Nephron progenitor cell (in vitro differentiated cells): ENCODE measurements at regions not wholly inside any gene's neighbourhood (a gene's known extent, or its start where the extent isn't known, plus 50 kb on each side); places are given as distances from the start of the nearest gene placed in this dataset.

Source experiments
- DNase-seq: peaks from one replicate; pipeline ENCODE4 v3.0.0; 2021
- H3K27ac Mint-ChIP-seq: 2 replicates; pipeline ENCODE4 v1.8.0; 2021; ENCODE audit warnings: mild to moderate bottlenecking, moderate library complexity, mixed read lengths
- H3K27me3 Mint-ChIP-seq: 2 replicates; pipeline ENCODE4 v1.8.0; 2021; ENCODE audit warnings: mild to moderate bottlenecking, low read depth, mixed read lengths; ENCODE audit not compliant: poor library complexity
- H3K36me3 Mint-ChIP-seq: 2 replicates; pipeline ENCODE4 v1.8.0; 2021; ENCODE audit warnings: low read depth, mixed read lengths
- H3K4me1 Mint-ChIP-seq: 2 replicates; pipeline ENCODE4 v1.8.0; 2021; ENCODE audit warnings: mixed read lengths
- H3K4me3 Mint-ChIP-seq: 2 replicates; pipeline ENCODE4 v1.8.0; 2021; ENCODE audit warnings: mild to moderate bottlenecking, moderate library complexity, mixed read lengths
- H3K9me3 Mint-ChIP-seq: 2 replicates; pipeline ENCODE4 v1.8.0; 2021; ENCODE audit warnings: mild to moderate bottlenecking, moderate library complexity, mixed read lengths
- TF ChIP-seq, protein P1 (sequence below): fragments of 200-600 bp; sonication (generic); IDR thresholded peaks from 2 replicates; pipeline ENCODE4 v1.5.0; 2021; ENCODE audit warnings: antibody characterized with exemption

DNA sequence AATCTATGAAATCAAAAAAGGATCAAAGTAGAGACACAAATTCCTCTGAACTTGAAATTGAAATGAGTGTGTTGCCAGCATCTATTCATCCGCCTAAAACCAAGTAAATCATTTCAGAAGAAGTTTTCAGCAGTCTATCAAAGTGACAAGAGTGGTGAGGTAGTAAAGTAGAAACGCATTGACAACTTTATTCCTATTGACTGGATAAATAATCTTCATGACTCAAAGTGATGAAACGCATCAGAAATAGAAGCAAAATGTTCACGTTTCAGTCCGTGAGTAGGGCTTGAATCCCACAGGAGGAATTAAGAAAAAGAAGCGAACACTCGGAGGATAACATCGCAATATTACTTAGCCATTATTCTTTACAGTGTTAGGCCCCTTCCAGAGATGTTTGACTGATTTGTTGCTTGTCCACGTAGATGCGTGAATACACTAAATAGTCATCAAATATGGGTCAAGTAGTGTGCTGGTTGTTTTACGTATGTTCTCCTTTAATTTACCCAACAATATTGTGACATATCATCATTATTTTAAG, 314.4 kb downstream of the PLK2 start:
- TF ChIP-seq, protein P1, sequence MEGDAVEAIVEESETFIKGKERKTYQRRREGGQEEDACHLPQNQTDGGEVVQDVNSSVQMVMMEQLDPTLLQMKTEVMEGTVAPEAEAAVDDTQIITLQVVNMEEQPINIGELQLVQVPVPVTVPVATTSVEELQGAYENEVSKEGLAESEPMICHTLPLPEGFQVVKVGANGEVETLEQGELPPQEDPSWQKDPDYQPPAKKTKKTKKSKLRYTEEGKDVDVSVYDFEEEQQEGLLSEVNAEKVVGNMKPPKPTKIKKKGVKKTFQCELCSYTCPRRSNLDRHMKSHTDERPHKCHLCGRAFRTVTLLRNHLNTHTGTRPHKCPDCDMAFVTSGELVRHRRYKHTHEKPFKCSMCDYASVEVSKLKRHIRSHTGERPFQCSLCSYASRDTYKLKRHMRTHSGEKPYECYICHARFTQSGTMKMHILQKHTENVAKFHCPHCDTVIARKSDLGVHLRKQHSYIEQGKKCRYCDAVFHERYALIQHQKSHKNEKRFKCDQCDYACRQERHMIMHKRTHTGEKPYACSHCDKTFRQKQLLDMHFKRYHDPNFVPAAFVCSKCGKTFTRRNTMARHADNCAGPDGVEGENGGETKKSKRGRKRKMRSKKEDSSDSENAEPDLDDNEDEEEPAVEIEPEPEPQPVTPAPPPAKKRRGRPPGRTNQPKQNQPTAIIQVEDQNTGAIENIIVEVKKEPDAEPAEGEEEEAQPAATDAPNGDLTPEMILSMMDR = no peak
- H3K4me3 Mint-ChIP-seq = no peak overlapping the region

DNA sequence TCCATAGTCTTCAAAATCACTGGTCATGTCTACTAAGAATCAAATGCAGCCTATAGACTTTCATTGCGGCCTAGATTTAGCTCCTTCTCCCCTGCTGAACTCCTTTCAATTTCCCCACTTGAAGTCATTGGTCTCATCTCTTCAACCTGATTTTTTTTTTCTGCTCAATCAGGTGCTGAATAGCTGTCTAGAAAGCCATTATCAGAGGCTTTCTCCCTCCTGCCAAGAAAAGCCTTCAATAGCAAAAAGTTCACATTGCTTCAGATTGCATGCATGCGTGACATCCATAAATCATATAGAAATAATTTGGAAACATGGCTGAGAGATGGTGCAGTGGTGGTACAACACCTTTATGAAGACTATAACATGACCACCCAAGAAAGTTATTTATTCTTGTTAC, 316.2 kb downstream of the PLK2 start:
- no peaks in the 10 kb centered on the region for H3K36me3 Mint-ChIP-seq
- H3K27ac Mint-ChIP-seq = no peak overlapping the region
- H3K4me3 Mint-ChIP-seq = no peak overlapping the region
- TF ChIP-seq, protein P1 = no peak
- H3K4me1 Mint-ChIP-seq = no peaks in the 10 kb centered on the region
- peaks cover 4% of the 10 kb centered on the region for H3K27me3 Mint-ChIP-seq
- H3K9me3 Mint-ChIP-seq = no peaks in the 10 kb centered on the region
- no peak for DNase-seq

More for the DNA sequence above, 314.4 kb downstream of the PLK2 start:
- Mint-ChIP-seq H3K9me3 (no peaks in the 10 kb centered on the region), H3K27ac (no peak overlapping the region), H3K4me1 (no peaks in the 10 kb centered on the region), H3K27me3 (peaks cover 6% of the 10 kb centered on the region), H3K36me3 (no peaks in the 10 kb centered on the region)
- DNase-seq = no peak

DNA sequence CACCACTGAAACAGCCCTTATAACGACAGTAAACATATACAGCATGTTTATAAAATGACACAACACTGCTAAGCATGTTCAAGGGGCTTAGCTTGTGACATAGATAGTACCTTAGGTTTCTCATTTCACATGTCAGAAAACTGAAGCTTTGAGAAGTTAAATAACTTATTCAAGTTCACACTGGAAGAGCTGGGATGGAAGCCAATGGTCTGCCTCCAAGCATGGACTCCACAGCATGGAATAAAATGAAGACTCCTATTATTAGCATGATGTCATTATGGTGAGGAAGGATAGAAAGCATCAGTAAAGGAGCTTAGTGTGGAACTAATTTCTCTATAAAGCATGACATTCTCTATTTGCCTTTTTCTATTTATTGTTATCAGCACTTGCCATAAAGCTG, 316.7 kb downstream of the PLK2 start:
- Mint-ChIP-seq H3K4me3 (no peak overlapping the region), H3K9me3 (no peaks in the 10 kb centered on the region), H3K27ac (no peak overlapping the region), H3K36me3 (no peaks in the 10 kb centered on the region), H3K4me1 (no peaks in the 10 kb centered on the region), H3K27me3 (peaks cover 2% of the 10 kb centered on the region)
- TF ChIP-seq, protein P1 = no peak
- DNase-seq = no peak

DNA sequence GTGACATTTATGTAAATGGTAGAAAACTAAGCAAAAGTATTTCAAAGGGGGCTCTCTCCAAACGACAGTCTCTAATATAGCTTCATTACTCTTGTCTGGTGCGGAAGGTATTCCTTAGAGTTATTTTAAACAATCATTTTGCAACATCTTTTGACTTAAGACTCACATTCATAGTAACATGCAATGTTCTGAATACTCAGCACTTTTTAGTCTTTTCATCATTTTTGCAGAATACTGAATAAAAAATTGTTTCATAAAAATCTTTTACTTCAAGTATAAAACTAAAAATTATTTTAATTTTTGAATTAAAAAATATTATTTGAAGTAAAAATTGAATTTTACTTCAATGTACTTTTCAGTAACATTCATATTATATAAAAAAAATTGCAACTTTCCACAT, 321.1 kb downstream of the PLK2 start:
- H3K4me3 Mint-ChIP-seq = no peak overlapping the region
- TF ChIP-seq, protein P1 = no peak
- no peaks in the 10 kb centered on the region for H3K4me1 Mint-ChIP-seq
- DNase-seq = no peak
- H3K36me3 Mint-ChIP-seq = no peaks in the 10 kb centered on the region
- no peak overlapping the region for H3K27ac Mint-ChIP-seq
- H3K27me3 Mint-ChIP-seq = no peaks in the 10 kb centered on the region
- no peaks in the 10 kb centered on the region for H3K9me3 Mint-ChIP-seq

DNA sequence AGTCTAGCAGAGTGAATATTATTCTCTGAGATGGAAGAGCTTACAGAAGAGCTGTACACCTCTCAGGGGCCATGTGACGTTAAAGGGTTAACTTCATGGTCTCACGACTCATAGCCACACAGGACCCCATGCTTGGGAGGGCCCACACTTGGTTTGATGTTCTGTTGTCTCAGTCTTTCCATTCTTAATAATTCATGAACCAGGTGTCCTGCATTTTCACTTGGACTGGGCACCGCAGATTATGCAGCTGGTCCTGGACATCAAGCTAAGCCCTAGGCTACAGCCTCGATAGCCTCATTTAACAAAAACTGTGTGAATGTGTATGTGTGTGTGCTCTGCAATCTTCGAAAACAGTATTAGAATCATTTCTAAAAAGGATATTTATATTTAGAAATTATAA, 323.5 kb downstream of the PLK2 start:
- no peaks in the 10 kb centered on the region for H3K9me3 Mint-ChIP-seq
- no peak for DNase-seq
- H3K27me3 Mint-ChIP-seq = no peaks in the 10 kb centered on the region
- H3K4me3 Mint-ChIP-seq = no peak overlapping the region
- H3K36me3 Mint-ChIP-seq = no peaks in the 10 kb centered on the region
- no peaks in the 10 kb centered on the region for H3K4me1 Mint-ChIP-seq
- H3K27ac Mint-ChIP-seq = no peak overlapping the region
- TF ChIP-seq, protein P1 = no peak

DNA sequence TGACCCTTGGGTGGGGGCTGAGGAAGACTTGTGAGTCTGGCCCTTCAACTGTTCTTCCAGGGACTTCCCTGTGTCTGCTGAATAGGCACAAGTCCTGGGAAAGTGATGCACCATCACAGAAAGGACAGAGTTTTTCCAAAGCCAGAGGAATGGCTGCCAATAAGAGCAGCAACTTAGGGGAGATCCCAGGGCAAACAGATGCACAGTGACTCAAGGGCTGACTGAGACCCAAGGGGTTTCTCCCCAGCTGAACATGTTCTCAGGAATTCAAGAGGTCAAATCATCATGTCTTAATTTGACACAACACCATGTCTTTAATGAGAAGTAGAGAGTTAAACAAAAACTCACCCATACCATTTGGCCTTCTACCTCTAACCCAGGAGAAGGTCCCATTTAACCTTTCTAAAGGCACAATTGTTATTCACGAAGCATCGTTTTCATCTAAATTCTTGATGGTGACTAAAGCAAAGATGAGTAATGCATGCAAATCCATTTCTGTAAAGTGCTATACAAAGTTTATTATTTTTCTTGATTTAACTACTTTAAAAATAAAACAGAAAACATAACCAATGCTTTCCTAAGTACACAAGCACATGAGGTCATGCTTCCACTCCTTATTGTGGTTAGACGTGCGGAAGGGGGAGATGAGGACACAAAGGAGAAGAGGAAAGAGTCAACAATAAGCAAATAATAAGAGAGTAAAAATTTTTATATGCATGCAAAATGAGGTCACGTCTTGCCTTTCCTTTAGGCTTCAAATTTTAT, 324.1 kb downstream of the PLK2 start:
- TF ChIP-seq, protein P1 = no peak
- no peak for DNase-seq
- Mint-ChIP-seq H3K27me3 (no peaks in the 10 kb centered on the region), H3K27ac (no peak overlapping the region), H3K4me1 (no peaks in the 10 kb centered on the region), H3K36me3 (no peaks in the 10 kb centered on the region), H3K4me3 (no peak overlapping the region), H3K9me3 (no peaks in the 10 kb centered on the region)
